ENCODE measurements at regions not wholly inside any gene's neighbourhood (a gene's known extent, or its start where the extent isn't known, plus 50 kb on each side); places are given as distances from the start of the nearest gene placed in this dataset.

- no peak for TF ChIP-seq CTCF (IDR thresholded peaks at IDR 0.05)
- TF ChIP-seq POLR2A (IDR thresholded peaks at IDR 0.05; ENCODE audit: low read depth): no peak
Observed at GRCh38 chr6:24032896-24033688, 92.9 kb upstream of the NRSN1 start.

Measured in esophagus muscularis mucosa (tissue), 3 donors.